Spinal cord (tissue), 9 donors: ENCODE measurements at regions not wholly inside any gene's neighbourhood (a gene's known extent, or its start where the extent isn't known, plus 50 kb on each side); places are given as distances from the start of the nearest gene placed in this dataset.

ENCODE experiments used
- DNase-seq, 6 donors: peaks; one replicate each; pipeline versions ENCODE4 v3.0.0 to v3.0.0-alpha.2; 2013 to 2015; ENCODE audit warnings: low spot score in 6 of 6, low read depth in 4 of 6
- H3K27ac ChIP-seq: one replicate; pipeline ENCODE4 v1.5.1; 2013; ENCODE audit warnings: low read depth, low read length, control low read depth
- H3K27me3 ChIP-seq: one replicate; pipeline ENCODE4 v1.6.1; 2013; ENCODE audit warnings: low read length; ENCODE audit not compliant: control insufficient read depth, insufficient read depth
- H3K36me3 ChIP-seq: one replicate; pipeline ENCODE4 v1.6.1; 2013; ENCODE audit warnings: low read length; ENCODE audit not compliant: control insufficient read depth, insufficient read depth
- H3K4me1 ChIP-seq: one replicate; pipeline ENCODE4 v1.6.1; 2013; ENCODE audit warnings: low read length; ENCODE audit not compliant: control insufficient read depth, insufficient read depth
- H3K4me3 ChIP-seq: one replicate; pipeline ENCODE4 v1.5.1; 2013; ENCODE audit warnings: low read depth, low read length, control low read depth
- H3K9me3 ChIP-seq: one replicate; pipeline ENCODE4 v1.6.1; 2013; ENCODE audit warnings: low read length; ENCODE audit not compliant: control insufficient read depth, insufficient read depth
- WGBS: methylation state at CpG from one replicate; pipeline ENCODE4 v1.1.5; 2013; ENCODE audit warnings: missing lambda C conversion rate; ENCODE audit not compliant: insufficient coverage; 5-methylcytosine and 5-hydroxymethylcytosine counted together
- donor health status: healthy.

- 21% methylated on average over 2 of the region's 3 CpGs for WGBS
- Histone ChIP-seq H3K9me3 (no peaks in the 10 kb centered on the region), H3K36me3 (no peaks in the 10 kb centered on the region), H3K27me3 (no peaks in the 10 kb centered on the region), H3K4me1 (no peaks in the 10 kb centered on the region), H3K4me3 (no peak overlapping the region), H3K27ac (no peak overlapping the region)
- DNase-seq, result peak in 2 of 6 donors; percentile 40 to 52
These were observed 97.4 kb upstream of the KCNJ15 start for GRCh38 chr21:38159355-38159754.

- Histone ChIP-seq H3K27me3 (no peaks in the 10 kb centered on the region), H3K36me3 (no peaks in the 10 kb centered on the region), H3K4me3 (no peak overlapping the region), H3K4me1 (peaks cover 5% of the 10 kb centered on the region), H3K9me3 (no peaks in the 10 kb centered on the region), H3K27ac (no peak overlapping the region)
- 56% methylated on average over 7 of the region's 10 CpGs for WGBS
- peak in 2 of 6 donors; percentile 60 to 65 for DNase-seq
These were observed 91.2 kb upstream of the KCNJ15 start for GRCh38 chr21:38165466-38166172.

- Histone ChIP-seq H3K27ac (no peak overlapping the region), H3K4me1 (peaks cover 5% of the 10 kb centered on the region), H3K27me3 (no peaks in the 10 kb centered on the region), H3K9me3 (no peaks in the 10 kb centered on the region), H3K36me3 (no peaks in the 10 kb centered on the region), H3K4me3 (no peak overlapping the region)
- DNase-seq, result no peak
- WGBS, result 49% methylated on average over 5 of the region's 7 CpGs
These were observed 90.6 kb upstream of the KCNJ15 start for GRCh38 chr21:38166173-38166535.

- H3K9me3 ChIP-seq, result no peaks in the 10 kb centered on the region
- peaks cover 9% of the 10 kb centered on the region for H3K4me1 ChIP-seq
- DNase-seq, result no peak
- no peak overlapping the region for H3K27ac ChIP-seq
- H3K4me3 ChIP-seq, result no peak overlapping the region
- WGBS, result 40% methylated on average over 1 of the region's 3 CpGs
- H3K36me3 ChIP-seq, result no peaks in the 10 kb centered on the region
- no peaks in the 10 kb centered on the region for H3K27me3 ChIP-seq
These were observed 89.4 kb upstream of the KCNJ15 start for GRCh38 chr21:38167345-38167744.

GRCh38 chr21:38170283-38170682 lies 86.5 kb upstream of the KCNJ15 start:
- H3K27ac ChIP-seq, result no peak overlapping the region
- DNase-seq, result peak in 2 of 6 donors; percentile 24 to 34
- no peaks in the 10 kb centered on the region for H3K27me3 ChIP-seq
- 44% methylated on average over 2 of the region's 2 CpGs for WGBS
- no peaks in the 10 kb centered on the region for H3K9me3 ChIP-seq
- H3K4me1 ChIP-seq, result peaks cover 9% of the 10 kb centered on the region
- H3K4me3 ChIP-seq, result no peak overlapping the region
- H3K36me3 ChIP-seq, result no peaks in the 10 kb centered on the region

GRCh38 chr21:38170704-38171682 lies 85.8 kb upstream of the KCNJ15 start:
- H3K27ac ChIP-seq, result no peak overlapping the region
- peaks cover 9% of the 10 kb centered on the region for H3K4me1 ChIP-seq
- H3K4me3 ChIP-seq, result no peak overlapping the region
- no peaks in the 10 kb centered on the region for H3K9me3 ChIP-seq
- no peaks in the 10 kb centered on the region for H3K27me3 ChIP-seq
- WGBS, result 95% methylated on average over 3 of the region's 8 CpGs
- no peaks in the 10 kb centered on the region for H3K36me3 ChIP-seq
- peak in 2 of 6 donors; percentile 41 to 76 for DNase-seq

- Histone ChIP-seq H3K4me1 (peaks cover 9% of the 10 kb centered on the region), H3K4me3 (no peak overlapping the region), H3K36me3 (no peaks in the 10 kb centered on the region), H3K27ac (no peak overlapping the region), H3K9me3 (no peaks in the 10 kb centered on the region), H3K27me3 (no peaks in the 10 kb centered on the region)
- WGBS, result 70% methylated on average over 8 of the region's 12 CpGs
- DNase-seq, result no peak
These were observed 85.0 kb upstream of the KCNJ15 start for GRCh38 chr21:38171723-38172344.

- H3K4me1 ChIP-seq, result peaks cover 9% of the 10 kb centered on the region
- H3K9me3 ChIP-seq, result no peaks in the 10 kb centered on the region
- DNase-seq, result no peak
- 100% methylated on average over 1 of the region's 3 CpGs for WGBS
- H3K36me3 ChIP-seq, result no peaks in the 10 kb centered on the region
- H3K27ac ChIP-seq, result no peak overlapping the region
- H3K27me3 ChIP-seq, result no peaks in the 10 kb centered on the region
- no peak overlapping the region for H3K4me3 ChIP-seq
These were observed 83.3 kb upstream of the KCNJ15 start for GRCh38 chr21:38173276-38174035.

GRCh38 chr21:38175306-38175705 lies 81.5 kb upstream of the KCNJ15 start:
- H3K9me3 ChIP-seq, result no peaks in the 10 kb centered on the region
- peak in 1 of 6 donors; percentile 13 for DNase-seq

More at GRCh38 chr21:38175306-38175705, 81.5 kb upstream of the KCNJ15 start:
- no peaks in the 10 kb centered on the region for H3K36me3 ChIP-seq
- H3K27ac ChIP-seq, result no peak overlapping the region
- H3K4me3 ChIP-seq, result no peak overlapping the region
- H3K27me3 ChIP-seq, result no peaks in the 10 kb centered on the region
- no CpG with 5 or more reads among the region's 1 CpG for WGBS
- peaks cover 7% of the 10 kb centered on the region for H3K4me1 ChIP-seq
